Glomerular visceral epithelial cell (primary cell): ENCODE measurements at regions not wholly inside any gene's neighbourhood (a gene's known extent, or its start where the extent isn't known, plus 50 kb on each side); places are given as distances from the start of the nearest gene placed in this dataset.

Experiments
- DNase-seq: peaks from one replicate; pipeline ENCODE4 v3.0.0-alpha.2; 2016; ENCODE audit errors: extremely low spot score

DNA sequence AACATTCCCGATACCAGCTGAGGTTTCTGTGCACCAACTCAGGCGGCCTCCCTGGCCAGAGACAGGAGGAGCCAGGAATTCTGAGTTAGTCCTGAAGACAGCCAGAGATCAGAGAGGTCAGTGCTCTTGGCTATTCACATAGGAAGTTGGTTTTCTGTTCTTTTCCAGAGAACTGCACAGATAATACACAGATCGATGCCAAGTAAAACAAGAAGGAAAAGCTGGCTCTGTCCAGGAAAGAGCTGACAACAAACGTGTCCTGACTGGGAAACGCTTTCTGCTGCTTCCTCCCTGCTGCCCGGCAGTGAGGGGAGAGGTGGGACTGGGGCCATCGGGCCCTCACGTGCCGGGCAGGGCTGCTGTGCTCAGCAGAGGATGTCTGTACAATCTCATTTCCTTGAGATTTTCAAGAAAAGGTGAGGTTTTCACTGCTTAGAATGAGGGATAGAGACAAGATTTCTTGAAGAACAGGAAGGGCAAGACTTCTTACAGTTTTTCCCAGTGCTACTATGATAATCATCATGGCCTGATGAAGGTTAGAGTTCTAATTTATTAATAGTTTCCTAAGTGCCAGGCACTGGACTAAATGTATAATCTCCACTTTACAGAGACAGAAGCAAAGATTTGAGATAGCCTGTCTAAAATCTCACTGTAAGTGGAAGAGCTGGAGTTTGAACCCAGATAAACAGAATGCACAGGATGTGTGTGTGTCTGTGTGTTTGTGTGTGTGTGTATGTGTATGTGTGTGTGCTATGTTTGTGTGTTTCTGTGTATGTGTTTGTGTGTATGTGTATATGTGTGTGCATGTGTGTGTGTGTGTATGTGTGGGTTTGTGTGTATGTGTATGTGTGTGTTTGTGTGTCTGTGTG lies 211.0 kb upstream of the RAB4A start:
- DNase-seq: no peak

DNA sequence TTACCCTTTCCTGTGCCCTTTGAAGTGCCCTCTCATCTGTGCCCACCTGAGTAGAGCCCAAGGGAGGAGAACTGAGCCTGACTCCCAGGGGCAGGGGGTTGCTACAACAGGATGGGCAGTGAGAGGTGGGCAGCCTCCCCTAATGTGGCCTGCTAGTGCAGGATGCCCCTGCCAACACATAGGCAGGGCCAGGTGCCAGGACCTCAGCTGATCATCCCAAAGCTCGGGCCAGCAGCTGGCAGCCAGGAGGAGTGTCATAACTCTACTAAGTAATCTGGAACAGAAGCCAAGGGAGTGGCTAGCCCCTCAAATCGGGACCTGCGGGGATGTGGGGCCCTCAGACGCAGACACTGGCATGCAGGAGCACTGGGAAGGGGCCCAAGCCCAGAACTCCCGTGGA lies 208.8 kb upstream of the RAB4A start:
- DNase-seq: no peak

DNA sequence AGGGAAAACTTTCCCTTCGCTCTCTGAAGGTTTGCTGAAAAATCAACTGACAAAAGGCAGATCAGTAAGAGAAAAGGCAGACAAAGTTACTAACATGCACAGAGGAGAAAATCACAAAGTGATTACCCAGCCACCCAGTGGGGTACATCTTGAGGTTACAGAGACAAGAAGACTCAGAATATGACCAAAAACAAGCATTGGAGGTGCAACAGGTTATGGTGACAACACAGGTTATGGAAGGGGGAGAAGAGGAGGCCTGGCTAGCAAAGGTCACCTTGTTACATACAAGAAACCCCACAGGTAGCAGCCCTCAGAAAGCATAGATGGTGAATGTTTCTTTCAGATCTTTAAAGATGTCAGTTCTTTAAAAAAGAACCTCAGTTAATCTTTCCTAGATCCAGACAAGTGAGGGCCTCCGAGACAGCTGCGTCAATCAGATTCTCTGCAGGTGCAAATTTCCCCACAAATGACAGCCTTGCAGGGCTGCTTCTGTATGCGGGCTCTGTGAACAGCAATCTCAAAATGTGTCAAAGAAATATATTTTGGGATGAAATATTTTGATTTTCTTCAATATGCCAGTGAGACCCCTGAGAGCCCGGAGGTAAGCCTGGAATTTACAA lies 207.6 kb upstream of the RAB4A start:
- DNase-seq: no peak

GRCh38 chr1:229064320-229065168 lies 206.4 kb upstream of the RAB4A start:
- no peak for DNase-seq

GRCh38 chr1:229065613-229066012 lies 205.3 kb upstream of the RAB4A start:
- no peak for DNase-seq

DNA sequence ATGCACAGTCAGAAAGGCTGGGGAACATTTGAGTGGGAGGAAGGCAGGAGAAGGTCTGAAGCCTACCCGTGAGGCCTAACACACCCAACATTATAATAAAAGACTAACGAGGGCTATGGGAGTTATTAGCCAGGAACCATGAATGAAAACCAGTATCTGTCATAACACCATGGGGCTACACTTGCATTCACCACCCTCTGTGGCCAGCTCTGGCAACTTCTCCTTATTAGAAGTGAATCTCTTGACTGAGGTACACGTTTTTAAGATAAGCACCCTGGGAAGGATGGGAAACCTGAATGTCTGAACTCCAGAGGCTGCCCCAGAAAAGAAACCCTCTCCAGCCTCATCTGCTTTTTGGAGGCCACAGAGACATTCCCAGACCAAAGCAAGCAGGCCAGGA lies 204.3 kb upstream of the RAB4A start:
- no peak for DNase-seq

DNA sequence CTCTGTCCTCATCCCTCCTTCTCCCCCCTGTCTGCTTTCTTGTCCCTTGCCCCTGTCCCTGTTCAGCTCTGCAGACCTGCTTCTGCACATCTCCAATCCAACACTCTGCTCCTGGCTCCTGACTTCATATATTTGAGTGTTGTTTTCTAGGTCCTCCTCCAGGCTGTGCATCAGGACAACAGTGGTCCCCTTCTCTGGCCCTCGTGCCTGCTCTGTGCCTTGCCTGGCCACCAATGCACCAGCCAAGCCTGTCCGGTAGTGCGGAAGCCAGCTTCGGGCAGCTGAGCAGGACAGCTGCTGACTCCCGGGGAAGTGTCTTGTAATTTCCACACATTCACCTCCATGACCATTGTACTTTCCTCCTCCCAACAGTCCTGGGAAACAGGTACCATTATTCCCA lies 203.4 kb upstream of the RAB4A start:
- no peak for DNase-seq

DNA sequence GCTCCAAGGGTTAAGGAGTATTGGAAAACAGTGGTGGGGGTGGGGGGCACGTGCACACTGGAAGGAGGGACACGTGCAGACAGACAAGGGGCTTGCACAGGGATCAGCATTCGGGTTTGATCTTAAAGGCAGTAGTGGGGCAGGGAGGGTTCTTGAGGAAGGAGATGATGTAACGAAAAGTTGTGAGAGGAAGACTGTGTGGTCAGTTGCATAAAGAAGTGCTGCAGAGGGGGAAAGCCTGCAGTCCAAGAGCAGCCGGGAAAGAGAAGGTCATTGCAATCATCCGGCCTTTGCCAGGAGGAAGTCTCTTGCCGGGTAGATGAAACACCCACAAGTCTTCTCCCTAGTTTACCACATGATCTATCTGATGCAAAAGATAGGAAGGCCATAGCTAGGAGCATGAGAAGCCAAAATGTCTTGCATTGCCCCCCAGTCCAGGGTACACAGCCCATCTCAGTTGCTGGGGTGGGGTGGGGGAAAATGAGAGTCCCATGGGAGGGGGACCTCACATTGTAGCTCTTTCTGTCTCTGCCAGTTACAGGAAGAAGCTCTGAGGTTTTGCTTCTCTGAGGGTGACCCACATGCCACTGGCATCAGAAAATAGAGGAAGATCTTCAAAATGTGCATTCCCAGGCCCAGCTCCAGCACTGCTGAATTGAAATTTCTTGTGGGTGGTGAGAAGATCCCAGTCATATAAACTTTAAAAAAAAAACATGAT lies 202.5 kb upstream of the RAB4A start:
- DNase-seq: no peak

GRCh38 chr1:229069176-229069575 lies 201.7 kb upstream of the RAB4A start:
- DNase-seq: no peak

DNA sequence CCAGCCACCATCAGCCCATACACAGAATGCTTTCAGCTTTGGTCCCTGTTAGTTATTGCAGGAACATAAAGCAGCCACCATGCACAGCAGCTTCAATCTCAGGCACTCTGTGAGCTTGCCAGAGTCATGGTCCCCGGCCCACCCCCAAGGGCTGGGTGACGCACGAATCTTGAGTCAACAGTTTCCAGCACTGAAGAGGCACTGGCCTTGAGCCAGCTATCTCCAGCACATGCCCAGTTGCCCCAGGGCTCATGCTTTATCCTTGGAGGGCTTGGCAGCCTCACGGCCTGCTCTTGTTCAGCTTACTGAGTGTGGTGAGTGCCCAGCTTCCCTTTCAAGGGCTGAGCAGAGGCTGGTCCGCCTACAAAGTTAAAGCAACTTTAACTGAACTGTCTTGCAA lies 200.7 kb upstream of the RAB4A start:
- DNase-seq: peak; percentile 68

- no peak for DNase-seq
Observed at GRCh38 chr1:229073251-229073650, 197.7 kb upstream of the RAB4A start.

DNA sequence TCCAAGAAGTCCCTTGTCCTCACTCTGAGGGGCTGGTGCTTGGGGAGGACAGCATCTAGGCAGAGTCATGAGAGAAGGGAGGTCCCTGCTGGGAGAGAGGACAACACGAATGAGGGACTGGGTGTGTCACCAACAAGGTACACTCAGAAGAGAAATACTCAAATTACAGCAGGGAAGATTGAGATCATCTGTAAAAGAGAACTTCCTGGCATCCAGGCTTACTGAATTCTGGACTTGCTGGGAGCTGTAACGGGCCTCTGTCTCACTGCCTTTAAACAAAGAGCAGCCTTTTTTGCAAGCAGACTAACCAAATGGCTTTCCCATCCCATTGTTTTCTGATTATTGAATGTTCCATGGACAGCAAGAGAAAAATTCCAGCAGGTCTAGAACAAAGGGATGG lies 195.7 kb upstream of the RAB4A start:
- DNase-seq: no peak

DNA sequence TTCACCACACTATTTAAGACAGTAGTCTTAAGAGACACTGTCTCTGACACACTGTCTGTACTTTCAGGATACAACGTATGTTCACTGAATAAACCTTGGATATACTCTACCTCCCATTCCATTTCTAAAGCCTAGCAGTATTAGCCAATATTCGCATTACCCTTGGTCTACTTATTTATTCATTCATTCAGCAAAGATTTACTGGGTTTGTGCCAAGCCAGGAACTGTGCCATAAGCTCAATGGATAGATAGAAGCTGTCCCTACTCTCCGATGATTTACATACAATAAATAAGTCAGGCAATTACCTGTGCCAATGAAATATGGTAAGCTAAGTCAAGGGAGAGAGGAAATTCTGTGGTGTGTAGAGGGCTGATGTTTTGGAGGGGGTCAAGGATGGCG lies 195.2 kb upstream of the RAB4A start:
- DNase-seq: no peak

DNA sequence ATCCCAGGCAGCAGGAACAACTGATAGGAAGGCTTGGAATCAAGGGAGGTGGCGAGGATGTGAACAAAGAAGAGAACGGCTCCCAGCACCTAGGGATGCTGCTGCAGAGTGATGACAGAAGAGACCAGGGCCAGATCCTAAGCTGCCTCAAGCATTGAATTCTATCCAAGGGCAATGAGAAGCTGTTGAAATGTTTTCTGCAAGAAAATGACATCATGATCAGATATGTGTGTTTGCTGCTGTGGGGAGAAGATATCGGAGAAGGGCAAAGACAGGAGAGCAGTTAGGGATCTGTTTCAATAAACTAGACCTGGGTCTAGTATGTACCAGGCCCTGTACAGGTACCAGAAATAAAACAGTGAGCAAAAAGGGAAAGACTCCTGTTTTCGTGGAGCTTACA lies 194.7 kb upstream of the RAB4A start:
- DNase-seq: no peak

DNA sequence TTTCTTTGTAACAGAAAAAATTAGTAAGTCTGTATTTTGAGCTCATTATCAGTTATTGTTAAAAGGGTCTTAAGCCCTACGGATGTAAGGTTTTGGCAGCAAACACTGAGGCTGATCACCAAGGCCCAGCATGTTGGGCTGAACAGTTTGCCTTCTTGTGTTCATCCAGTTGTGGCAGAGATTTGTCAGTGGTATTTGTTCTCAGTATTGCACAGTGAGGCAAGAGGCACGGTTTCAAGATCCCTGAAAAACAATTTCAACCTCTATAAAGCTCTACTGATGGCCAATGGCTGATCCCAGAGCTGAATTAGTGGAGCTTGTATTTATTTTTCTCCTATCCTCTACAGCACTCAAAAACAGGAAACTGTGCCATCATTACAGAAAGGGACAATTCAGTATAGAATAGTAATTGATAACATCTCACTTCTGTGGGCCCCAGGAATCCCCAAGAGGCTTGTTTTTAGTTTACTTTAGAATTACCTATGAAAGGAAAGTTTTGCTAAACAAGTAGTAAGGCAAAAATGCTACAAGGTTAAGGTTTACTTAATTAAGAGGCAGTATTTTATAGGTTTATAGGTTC lies 191.8 kb upstream of the RAB4A start:
- DNase-seq: no peak

- DNase-seq: no peak
Observed at GRCh38 chr1:229080361-229080760, 190.6 kb upstream of the RAB4A start.

- no peak for DNase-seq
Observed at GRCh38 chr1:229085291-229085690, 185.6 kb upstream of the RAB4A start.

GRCh38 chr1:229086091-229086490 lies 184.8 kb upstream of the RAB4A start:
- no peak for DNase-seq

- no peak for DNase-seq
Observed at GRCh38 chr1:229086686-229087085, 184.2 kb upstream of the RAB4A start.

- DNase-seq: no peak
Observed at GRCh38 chr1:229087339-229087738, 183.6 kb upstream of the RAB4A start.

GRCh38 chr1:229087906-229088305 lies 183.0 kb upstream of the RAB4A start:
- DNase-seq: no peak

GRCh38 chr1:229088711-229089110 lies 182.2 kb upstream of the RAB4A start:
- no peak for DNase-seq
